GM12873 (cell line): ENCODE measurements at regions not wholly inside any gene's neighbourhood (a gene's known extent, or its start where the extent isn't known, plus 50 kb on each side); places are given as distances from the start of the nearest gene placed in this dataset.

ENCODE experiments used
- TF ChIP-seq, protein P1 (sequence below): IDR thresholded peaks from 2 replicates; pipeline ENCODE4 v1.5.1; 2012; ENCODE audit warnings: low read depth, mild to moderate bottlenecking, moderate library complexity, low read length, control low read depth; ENCODE audit not compliant: insufficient read depth; ENCODE audit errors: missing control alignments

DNA sequence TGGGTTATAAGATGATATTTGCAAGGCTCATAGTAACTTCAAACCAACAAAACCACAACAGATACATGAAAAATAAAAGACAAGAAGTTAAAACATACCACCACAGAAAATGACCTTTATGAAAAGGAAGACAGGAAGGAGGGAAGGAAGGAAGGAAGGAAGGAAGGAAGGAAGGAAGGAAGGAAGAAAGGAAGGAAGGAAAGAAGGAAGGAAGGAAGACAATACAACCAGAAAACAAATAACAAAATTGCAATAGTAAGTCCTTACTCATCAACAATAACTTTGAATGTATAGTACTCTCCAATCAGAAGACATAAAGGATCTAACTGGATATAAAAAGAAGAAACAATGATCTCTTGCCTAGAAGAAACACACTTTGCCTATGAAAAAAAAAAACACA is 287.4 kb upstream of the DCBLD2 start:
- TF ChIP-seq, protein P1, sequence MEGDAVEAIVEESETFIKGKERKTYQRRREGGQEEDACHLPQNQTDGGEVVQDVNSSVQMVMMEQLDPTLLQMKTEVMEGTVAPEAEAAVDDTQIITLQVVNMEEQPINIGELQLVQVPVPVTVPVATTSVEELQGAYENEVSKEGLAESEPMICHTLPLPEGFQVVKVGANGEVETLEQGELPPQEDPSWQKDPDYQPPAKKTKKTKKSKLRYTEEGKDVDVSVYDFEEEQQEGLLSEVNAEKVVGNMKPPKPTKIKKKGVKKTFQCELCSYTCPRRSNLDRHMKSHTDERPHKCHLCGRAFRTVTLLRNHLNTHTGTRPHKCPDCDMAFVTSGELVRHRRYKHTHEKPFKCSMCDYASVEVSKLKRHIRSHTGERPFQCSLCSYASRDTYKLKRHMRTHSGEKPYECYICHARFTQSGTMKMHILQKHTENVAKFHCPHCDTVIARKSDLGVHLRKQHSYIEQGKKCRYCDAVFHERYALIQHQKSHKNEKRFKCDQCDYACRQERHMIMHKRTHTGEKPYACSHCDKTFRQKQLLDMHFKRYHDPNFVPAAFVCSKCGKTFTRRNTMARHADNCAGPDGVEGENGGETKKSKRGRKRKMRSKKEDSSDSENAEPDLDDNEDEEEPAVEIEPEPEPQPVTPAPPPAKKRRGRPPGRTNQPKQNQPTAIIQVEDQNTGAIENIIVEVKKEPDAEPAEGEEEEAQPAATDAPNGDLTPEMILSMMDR: no peak

DNA sequence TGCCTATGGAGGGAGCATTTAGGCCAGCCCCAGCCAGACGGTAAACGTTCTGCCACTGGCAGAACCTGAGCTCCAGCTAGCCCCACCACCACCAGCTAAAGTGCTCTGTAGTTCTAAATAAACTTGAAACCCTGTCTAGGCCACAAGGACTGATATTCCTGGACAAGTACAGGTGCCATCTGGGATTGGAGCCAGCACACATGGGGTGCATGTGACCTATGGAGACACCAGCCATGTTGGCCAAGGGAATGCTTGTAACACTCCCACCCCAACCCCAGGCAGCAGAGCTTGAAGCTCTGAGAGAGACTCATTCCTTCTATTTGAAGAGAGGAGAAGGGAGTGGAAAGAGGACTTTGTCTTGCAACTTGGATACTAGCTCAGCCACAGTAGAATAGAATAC is 284.5 kb upstream of the DCBLD2 start:
- TF ChIP-seq, protein P1: no peak

DNA sequence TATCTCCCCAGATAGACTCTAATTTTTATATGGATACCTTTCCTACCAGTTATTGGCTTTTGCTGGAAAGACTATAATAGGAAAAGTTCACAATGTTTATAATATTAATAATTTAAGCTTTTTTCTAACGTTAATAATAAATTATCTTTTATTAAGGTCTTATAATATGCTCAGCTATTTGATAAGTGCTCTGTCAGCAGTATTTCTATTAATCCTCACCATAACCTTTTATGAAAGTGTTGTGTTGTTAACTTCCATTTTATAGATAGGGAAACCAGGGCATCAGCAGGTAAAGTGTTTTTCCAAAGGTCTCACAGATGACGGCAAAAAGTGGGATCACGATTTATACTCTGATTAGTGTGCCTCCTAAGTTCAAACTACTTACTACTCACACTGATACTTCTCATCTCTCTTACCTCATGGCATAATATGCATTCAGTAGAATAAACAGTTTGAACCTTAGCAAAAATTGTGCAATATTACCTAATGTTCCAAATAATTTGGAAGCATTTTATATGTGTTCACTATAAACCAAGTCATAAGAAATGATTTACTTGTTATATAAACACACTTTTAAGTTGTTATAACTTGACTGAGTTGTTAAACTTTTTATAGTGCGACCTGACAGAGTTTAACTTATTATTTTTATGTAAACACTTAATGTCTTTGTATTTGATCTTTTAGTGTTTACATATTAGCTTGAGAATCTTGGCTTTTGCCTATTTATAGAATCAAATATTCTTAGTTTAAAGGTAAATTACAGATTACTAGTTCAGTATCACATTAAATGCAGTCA is 274.9 kb upstream of the DCBLD2 start:
- TF ChIP-seq, protein P1: no peak

DNA sequence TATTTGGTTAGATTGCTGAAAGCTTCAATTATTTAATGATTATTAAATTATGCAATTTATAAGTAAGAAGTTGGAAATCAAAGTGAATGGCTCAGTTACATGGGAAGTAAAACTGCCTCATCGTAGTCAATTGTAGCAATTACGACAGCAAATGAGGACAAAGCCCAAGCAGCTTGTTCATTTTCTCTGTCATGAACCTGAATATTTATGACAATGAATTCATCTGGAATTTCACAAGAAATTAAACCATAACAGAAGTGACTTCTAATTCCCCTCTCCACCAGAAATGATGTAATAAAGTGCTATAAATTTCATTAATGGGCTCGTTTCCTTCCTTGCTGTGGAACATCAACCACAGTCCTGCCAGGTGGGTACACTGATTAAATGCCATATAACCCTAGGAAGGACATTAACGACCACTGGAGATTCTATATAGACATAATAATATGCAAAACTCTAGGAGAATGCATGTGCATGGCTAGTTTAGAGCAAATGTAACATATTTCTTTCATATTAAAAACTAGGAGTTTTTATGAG is 273.8 kb upstream of the DCBLD2 start:
- TF ChIP-seq, protein P1: no peak

DNA sequence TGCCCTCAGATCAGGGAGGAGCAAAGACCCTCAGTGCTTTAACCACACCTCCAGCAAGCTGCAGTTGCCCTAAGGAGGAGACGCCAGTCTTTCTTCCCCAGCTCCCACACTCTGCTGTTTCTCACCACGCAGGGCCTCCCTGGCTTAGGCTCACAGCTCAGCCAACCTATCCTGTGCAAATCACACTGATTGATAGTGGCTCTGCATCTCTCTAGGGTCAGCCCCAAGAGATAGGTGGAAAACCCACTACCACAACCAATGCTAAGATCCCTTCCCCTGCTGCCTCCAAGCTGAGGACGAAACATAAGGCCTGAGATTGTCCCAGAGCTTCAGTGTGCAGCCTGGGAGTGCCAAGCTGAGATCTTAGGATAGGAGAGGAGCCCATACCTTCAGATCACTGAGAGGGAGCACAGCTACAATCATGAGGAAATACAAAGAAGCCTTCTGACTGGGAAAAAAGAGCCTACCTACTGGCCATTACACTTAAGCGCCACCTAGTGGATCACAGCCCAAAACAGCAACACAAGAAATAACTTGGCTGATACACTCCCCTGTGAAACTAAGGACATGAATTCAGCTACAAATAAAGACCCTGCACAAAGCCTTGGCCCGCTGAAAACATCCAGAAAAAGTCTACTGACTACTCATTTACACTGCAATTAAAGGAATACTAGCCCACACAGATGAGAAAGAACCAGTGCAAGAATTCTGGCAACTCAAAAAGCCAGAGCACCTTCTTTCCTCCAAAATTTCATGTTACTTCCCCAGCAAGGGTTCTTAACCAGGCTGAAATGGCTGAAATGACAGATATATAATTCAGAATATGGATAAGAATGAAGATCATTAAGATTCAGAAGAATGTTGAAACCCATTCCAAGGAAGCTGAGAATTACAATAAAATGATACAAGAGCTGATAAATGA is 271.5 kb upstream of the DCBLD2 start:
- TF ChIP-seq, protein P1: peak; percentile 84

DNA sequence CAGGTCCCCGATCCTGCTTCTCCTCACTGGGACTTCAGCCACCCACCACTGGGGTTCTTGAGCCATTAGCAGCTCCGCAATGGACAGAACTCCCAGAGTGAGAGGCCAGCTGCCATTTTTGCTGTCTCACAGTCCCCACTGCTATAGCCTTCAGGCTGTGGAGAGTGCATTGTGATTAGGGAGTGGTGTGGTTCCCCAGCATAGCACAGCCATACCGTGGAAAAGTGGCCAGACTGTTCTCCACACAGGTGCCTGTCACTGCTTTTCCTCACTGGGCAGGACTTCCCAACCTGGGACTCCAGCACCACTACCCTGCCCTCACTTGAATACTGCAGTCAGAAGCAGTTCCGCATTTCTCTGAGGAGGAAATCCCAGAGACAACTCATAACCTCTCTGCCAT is 270.3 kb upstream of the DCBLD2 start:
- TF ChIP-seq, protein P1: no peak

DNA sequence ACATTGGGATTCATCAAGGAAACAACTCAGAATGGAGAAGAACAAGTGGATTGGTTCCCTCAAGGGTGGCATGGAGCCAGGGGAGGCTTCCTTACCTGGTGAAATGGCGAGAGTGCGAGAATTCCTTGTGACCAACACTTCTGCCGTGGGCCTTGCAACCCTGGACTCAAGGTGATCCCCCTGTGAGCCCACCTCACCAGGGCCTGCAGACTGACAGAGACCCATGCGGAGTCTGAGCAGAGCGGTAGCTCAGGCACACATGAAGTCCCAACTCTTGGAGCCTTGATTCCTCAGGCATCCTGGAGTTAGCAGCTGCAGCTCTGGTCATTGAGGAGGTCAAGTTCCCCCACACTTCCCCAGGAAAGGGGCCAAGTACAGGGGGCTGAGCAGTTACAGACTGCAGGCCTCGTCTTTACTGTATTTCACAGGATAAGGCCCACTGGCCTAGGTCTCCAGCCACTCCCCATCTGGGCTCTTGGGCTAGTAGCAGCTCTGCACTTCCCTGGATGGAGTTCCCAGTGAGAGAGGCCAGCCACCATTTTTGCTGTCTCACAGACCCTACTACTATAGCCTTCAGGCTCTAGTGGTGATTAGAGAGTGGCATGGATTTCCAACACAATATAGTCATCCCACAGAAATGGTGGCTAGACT is 269.5 kb upstream of the DCBLD2 start:
- TF ChIP-seq, protein P1: no peak
